NCI-H2081 treated with DMSO at 0.1 percent for 48 hours (cell line): ENCODE measurements at regions not wholly inside any gene's neighbourhood (a gene's known extent, or its start where the extent isn't known, plus 50 kb on each side); places are given as distances from the start of the nearest gene placed in this dataset.

Experiments
- DNase-seq: peaks from one replicate; lab custom pipeline; 2025; lab: John Stamatoyannopoulos, UW

GRCh38 chr15:31510057-31510456 is 183.4 kb downstream of the KLF13 start:
- no peak for DNase-seq

GRCh38 chr15:31511707-31512310 is 185.2 kb downstream of the KLF13 start:
- no peak for DNase-seq

GRCh38 chr15:31513178-31513577 is 186.5 kb downstream of the KLF13 start:
- no peak for DNase-seq

GRCh38 chr15:31516440-31516839 is 189.8 kb downstream of the KLF13 start:
- no peak for DNase-seq

- no peak for DNase-seq
Measured at GRCh38 chr15:31516874-31517273, 190.2 kb downstream of the KLF13 start.

GRCh38 chr15:31517711-31518110 is 191.1 kb downstream of the KLF13 start:
- no peak for DNase-seq

- DNase-seq = no peak
Measured at GRCh38 chr15:31522028-31522427, 195.4 kb downstream of the KLF13 start.

- no peak for DNase-seq
Measured at GRCh38 chr15:31523027-31523654, 196.5 kb downstream of the KLF13 start.

- no peak for DNase-seq
Measured at GRCh38 chr15:31523655-31524049, 197.0 kb downstream of the KLF13 start.

GRCh38 chr15:31525185-31525695 is 198.6 kb downstream of the KLF13 start:
- DNase-seq = no peak

GRCh38 chr15:31525988-31526665 is 199.5 kb downstream of the KLF13 start:
- DNase-seq = no peak

- no peak for DNase-seq
Measured at GRCh38 chr15:31526916-31527690, 200.5 kb downstream of the KLF13 start.

GRCh38 chr15:31528846-31529245 is 202.2 kb downstream of the KLF13 start:
- DNase-seq = no peak

- DNase-seq = no peak
Measured at GRCh38 chr15:31537770-31538592, 211.3 kb downstream of the KLF13 start.

- DNase-seq = no peak
Measured at GRCh38 chr15:31540633-31541032, 214.0 kb downstream of the KLF13 start.

GRCh38 chr15:31544361-31544760 is 217.7 kb downstream of the KLF13 start:
- DNase-seq = no peak

GRCh38 chr15:31545257-31545656 is 218.6 kb downstream of the KLF13 start:
- no peak for DNase-seq

GRCh38 chr15:31550211-31550977 is 223.8 kb downstream of the KLF13 start:
- no peak for DNase-seq

GRCh38 chr15:31551323-31551722 is 224.7 kb downstream of the KLF13 start:
- no peak for DNase-seq

GRCh38 chr15:31552482-31553099 is 226.0 kb downstream of the KLF13 start:
- no peak for DNase-seq
